ENCODE measurements at regions not wholly inside any gene's neighbourhood (a gene's known extent, or its start where the extent isn't known, plus 50 kb on each side); places are given as distances from the start of the nearest gene placed in this dataset.

DNA sequence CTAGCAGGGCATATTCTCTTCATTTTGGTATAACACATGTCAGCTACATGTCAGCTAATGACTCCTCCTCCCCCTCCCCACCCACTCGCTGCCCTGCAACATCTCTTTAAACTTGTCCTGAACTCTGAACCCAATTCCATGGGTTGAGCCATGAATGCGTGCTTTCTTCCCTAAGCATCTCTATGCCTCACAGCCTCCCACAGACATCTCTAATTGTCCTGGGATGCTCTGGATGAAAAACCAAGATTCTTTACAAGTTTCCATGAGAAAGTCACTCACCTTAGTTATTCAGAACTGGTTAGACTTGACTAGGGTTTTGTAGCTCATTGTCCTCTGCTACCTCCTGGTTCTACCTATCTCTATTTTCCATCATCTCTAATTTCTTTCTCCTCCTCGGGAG lies 629.1 kb downstream of the TBL1XR1 start:
- intact Hi-C loops (cut with DNase I) = no loop called here
- H3K4me3 ChIP-seq = no peak overlapping the region
- H3K9me3 ChIP-seq = no peaks in the 10 kb centered on the region
- H3K4me1 ChIP-seq = no peaks in the 10 kb centered on the region
- no peak for TF ChIP-seq CTCF (IDR thresholded peaks at IDR 0.05)
- H3K27me3 ChIP-seq = no peaks in the 10 kb centered on the region
- H3K36me3 ChIP-seq = no peaks in the 10 kb centered on the region
- no peak overlapping the region for H3K27ac ChIP-seq
- no peak for DNase-seq (ENCODE audit: low spot score in 2 of 2)

DNA sequence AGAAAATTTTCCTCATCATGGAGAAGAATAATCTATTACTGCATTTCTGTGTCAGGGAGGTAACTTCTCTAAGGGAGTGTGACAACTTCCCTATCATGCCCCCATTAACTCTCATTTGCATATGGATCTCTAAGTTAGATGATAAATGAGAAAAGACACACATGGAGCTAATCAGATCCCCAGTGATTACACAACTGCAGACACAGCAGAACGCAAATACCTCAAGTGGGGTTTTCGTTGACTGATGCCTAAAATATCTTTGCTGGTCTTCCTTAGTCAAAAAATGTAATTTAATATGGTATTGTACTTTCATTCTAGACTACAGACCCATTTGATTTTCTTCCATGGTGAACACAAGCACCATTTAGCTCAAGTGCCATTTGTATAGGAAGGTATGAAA lies 630.5 kb downstream of the TBL1XR1 start:
- H3K36me3 ChIP-seq = no peaks in the 10 kb centered on the region
- H3K27ac ChIP-seq = no peak overlapping the region
- no peaks in the 10 kb centered on the region for H3K9me3 ChIP-seq
- no peaks in the 10 kb centered on the region for H3K4me1 ChIP-seq
- H3K4me3 ChIP-seq = no peak overlapping the region
- intact Hi-C loops (cut with DNase I) = no loop called here
- DNase-seq (ENCODE audit: low spot score in 2 of 2) = no peak
- TF ChIP-seq CTCF (IDR thresholded peaks at IDR 0.05) = no peak
- no peaks in the 10 kb centered on the region for H3K27me3 ChIP-seq

- H3K27ac ChIP-seq = no peak overlapping the region
- no peaks in the 10 kb centered on the region for H3K9me3 ChIP-seq
- no peaks in the 10 kb centered on the region for H3K4me1 ChIP-seq
- no peaks in the 10 kb centered on the region for H3K27me3 ChIP-seq
- no peaks in the 10 kb centered on the region for H3K36me3 ChIP-seq
- intact Hi-C loops (cut with DNase I) = no loop called here
- H3K4me3 ChIP-seq = no peak overlapping the region
- TF ChIP-seq CTCF (IDR thresholded peaks at IDR 0.05) = no peak
- DNase-seq (ENCODE audit: low spot score in 2 of 2) = no peak
Observed at GRCh38 chr3:176562331-176562730, 635.0 kb downstream of the TBL1XR1 start.

DNA sequence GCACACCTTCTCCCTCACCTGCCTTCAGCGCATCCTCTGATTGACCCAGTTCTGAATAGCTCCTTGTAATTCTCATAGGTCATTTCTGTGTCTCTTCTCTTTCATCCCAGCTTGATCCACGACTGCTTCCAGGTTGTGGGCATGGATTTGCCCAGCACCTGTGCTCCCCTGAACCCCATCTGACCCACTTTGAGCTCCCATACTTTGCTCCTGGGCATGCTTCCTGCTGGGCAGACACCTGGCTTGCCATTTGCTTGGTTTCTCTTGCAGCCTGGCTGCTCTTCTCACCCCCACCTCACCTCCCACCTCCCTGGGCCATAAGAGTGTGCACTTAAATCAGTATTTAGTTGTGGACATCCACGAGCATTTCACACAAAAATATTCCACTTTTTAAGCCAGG lies 635.5 kb downstream of the TBL1XR1 start:
- Histone ChIP-seq H3K4me1 (no peaks in the 10 kb centered on the region), H3K9me3 (no peaks in the 10 kb centered on the region), H3K4me3 (no peak overlapping the region), H3K27me3 (no peaks in the 10 kb centered on the region), H3K27ac (no peak overlapping the region), H3K36me3 (no peaks in the 10 kb centered on the region)
- intact Hi-C loops (cut with DNase I) = no loop called here
- no peak for DNase-seq (ENCODE audit: low spot score in 2 of 2)
- no peak for TF ChIP-seq CTCF (IDR thresholded peaks at IDR 0.05)

- no peaks in the 10 kb centered on the region for H3K9me3 ChIP-seq
- DNase-seq (ENCODE audit: low spot score in 2 of 2) = no peak
- H3K27me3 ChIP-seq = no peaks in the 10 kb centered on the region
- TF ChIP-seq CTCF (IDR thresholded peaks at IDR 0.05) = no peak
- H3K4me1 ChIP-seq = no peaks in the 10 kb centered on the region
- no peak overlapping the region for H3K27ac ChIP-seq
- no peaks in the 10 kb centered on the region for H3K36me3 ChIP-seq
- no peak overlapping the region for H3K4me3 ChIP-seq
- intact Hi-C loops (cut with DNase I) = no loop called here
Observed at GRCh38 chr3:176554791-176555654, 642.3 kb downstream of the TBL1XR1 start.
